Cardiac fibroblast (primary cell): ENCODE measurements at regions not wholly inside any gene's neighbourhood (a gene's known extent, or its start where the extent isn't known, plus 50 kb on each side); places are given as distances from the start of the nearest gene placed in this dataset.
A peak's percentile ranks its signal among the peaks of the same experiment; 100 is the strongest.

Experiments used
- DNase-seq, 2 donors: peaks; one replicate each; pipeline versions ENCODE4 v3.0.0 to v3.0.0-alpha.2; 2010; ENCODE audit warnings: low read depth in 2 of 2
- H3K4me3 ChIP-seq, 2 donors: replicated peaks in 1 of 2; 1 replicate in 1 of 2; 2 replicates in 1 of 2; pipeline ENCODE4 v1.5.1; 2011; ENCODE audit warnings: low read depth in 2 of 2, low read length in 2 of 2, mild to moderate bottlenecking in 2 of 2, moderate library complexity in 1 of 2
- CTCF ChIP-seq: IDR thresholded peaks from one replicate; pipeline ENCODE4 v1.5.1; 2011; ENCODE audit warnings: low read depth, mild to moderate bottlenecking, low read length, inconsistent platforms

- no peak for DNase-seq
- TF ChIP-seq CTCF = no peak
Measured at GRCh38 chr2:239576784-239577685, 176.2 kb upstream of the HDAC4 start.

DNA sequence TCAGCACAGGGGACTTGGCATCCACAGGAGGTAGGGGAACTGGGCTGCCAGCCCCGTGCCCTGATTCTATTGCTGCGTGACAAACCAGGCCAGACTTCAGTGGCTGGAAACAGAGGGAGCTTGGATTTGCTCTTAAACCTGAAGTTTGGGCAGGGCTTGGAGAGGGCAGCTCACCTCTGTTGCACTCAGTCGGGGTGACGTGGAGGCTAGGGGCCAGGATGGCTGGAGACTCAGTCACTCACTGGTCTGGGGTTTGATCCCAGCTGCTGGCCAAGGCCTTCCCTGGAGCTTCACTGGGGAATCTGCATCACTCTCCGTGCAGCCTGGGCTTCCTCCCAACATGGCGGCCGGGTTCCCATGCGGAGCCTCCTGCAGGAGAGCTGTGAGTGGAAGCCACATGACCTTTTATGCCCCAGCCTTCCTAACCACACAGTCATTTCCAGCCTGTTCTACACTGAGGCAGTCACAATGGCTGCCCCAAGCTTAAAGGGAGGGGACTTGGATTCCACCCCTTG, 175.2 kb upstream of the HDAC4 start:
- H3K4me3 ChIP-seq = no peak overlapping the region
- no peak for DNase-seq

More at GRCh38 chr2:239576784-239577685, 176.2 kb upstream of the HDAC4 start:
- H3K4me3 ChIP-seq = no peak overlapping the region

GRCh38 chr2:239574434-239575156, 173.8 kb upstream of the HDAC4 start:
- TF ChIP-seq CTCF = no peak
- H3K4me3 ChIP-seq = no peak overlapping the region
- DNase-seq = peak in 1 of 2 donors; percentile 13

More for the DNA sequence above, 175.2 kb upstream of the HDAC4 start:
- no peak for TF ChIP-seq CTCF

- DNase-seq = no peak
- TF ChIP-seq CTCF = no peak
Measured at GRCh38 chr2:239574054-239574433, 173.2 kb upstream of the HDAC4 start.

DNA sequence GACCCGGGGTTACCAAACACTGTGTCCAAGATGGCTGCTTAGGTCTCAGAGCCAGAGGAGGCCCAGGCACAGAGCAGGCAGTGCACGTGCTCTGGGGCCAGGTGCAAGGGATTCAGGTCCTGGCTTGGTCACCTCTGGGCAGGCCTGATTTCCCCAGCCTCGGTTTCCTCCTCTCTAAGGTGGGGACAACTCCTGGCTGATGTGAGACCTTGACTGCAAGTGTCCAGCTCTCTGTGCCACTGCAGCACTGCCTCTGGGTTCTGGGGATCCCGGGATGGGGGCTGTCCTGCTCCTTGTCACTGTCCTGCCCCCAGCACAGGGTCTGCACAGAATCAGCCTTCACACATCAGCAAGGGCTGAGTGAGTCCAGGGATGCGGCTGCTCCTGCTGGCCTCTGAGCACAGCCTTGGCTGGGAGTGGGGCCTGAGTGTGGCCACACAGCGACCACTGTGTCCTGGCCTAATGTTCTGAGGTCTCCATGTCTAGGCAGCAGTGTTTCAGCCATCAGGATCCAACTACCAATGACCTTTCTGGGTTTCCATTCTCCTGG, 170.2 kb upstream of the HDAC4 start:
- no peak for DNase-seq
- no peak overlapping the region for H3K4me3 ChIP-seq
- no peak for TF ChIP-seq CTCF

More at GRCh38 chr2:239574054-239574433, 173.2 kb upstream of the HDAC4 start:
- no peak overlapping the region for H3K4me3 ChIP-seq

GRCh38 chr2:239570216-239570925, 169.6 kb upstream of the HDAC4 start:
- no peak for TF ChIP-seq CTCF
- no peak overlapping the region for H3K4me3 ChIP-seq
- DNase-seq = no peak
